ENCODE measurements at regions not wholly inside any gene's neighbourhood (a gene's known extent, or its start where the extent isn't known, plus 50 kb on each side); places are given as distances from the start of the nearest gene placed in this dataset.

GRCh38 chr6:22907085-22907484 is 337.7 kb downstream of the HDGFL1 start:
- TF ChIP-seq CTCF (IDR thresholded peaks at IDR 0.05) (no peak), POLR2A (IDR thresholded peaks at IDR 0.05) (no peak)

Measured in right lobe of liver (tissue), 4 donors.